Upper lobe of left lung (tissue), 4 donors: ENCODE measurements at regions not wholly inside any gene's neighbourhood (a gene's known extent, or its start where the extent isn't known, plus 50 kb on each side); places are given as distances from the start of the nearest gene placed in this dataset.

Source experiments
- CTCF ChIP-seq, 6 experiments: fragments of 450-650 bp in 4 of 6; fragments of 200-600 bp in 2 of 6; sonication (generic) in 2 of 6; IDR thresholded peaks; one replicate each; pipeline ENCODE4 v1.5.1; 2016 to 2019; ENCODE audit warnings: antibody characterized with exemption in 6 of 6
- EP300 ChIP-seq, 4 donors: sonication (generic); formaldehyde crosslinking; IDR thresholded peaks; one replicate each; pipeline ENCODE4 v1.5.1; 2017; ENCODE audit warnings: antibody characterized with exemption in 4 of 4, control low read depth in 2 of 4
- POLR2A ChIP-seq, 4 donors: fragments of 450-650 bp; IDR thresholded peaks; one replicate each; pipeline ENCODE4 v1.5.1; 2016 to 2017; ENCODE audit warnings: antibody characterized with exemption in 4 of 4, mild to moderate bottlenecking in 2 of 4
- POLR2AphosphoS5 ChIP-seq, 2 donors: sonication (generic); formaldehyde crosslinking; IDR thresholded peaks; one replicate each; pipeline ENCODE4 v1.5.1; 2017; ENCODE audit warnings: antibody characterized with exemption in 2 of 2

DNA sequence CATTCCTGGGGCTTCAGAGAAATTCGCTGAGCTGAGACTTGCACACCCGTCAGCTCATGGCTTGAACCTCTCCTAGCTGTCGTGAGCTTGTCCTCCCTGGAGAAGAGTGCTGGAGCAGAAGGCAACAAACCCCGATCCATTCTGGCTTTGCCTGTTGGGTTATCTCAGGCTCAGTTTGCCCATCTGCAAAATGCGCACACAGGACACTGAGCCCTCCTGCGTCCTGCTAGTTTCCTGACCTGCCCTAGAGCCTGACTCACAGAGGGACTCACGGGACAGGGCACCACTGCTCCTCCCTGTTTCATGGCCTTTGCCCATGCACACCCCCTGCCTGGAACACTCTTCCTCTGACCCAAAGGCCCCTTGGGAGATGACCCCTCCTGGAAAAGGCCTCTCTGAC lies 365.0 kb downstream of the MN1 start:
- TF ChIP-seq CTCF (IDR thresholded peaks at IDR 0.05) (no peak), POLR2A (IDR thresholded peaks at IDR 0.05) (no peak), EP300 (IDR thresholded peaks at IDR 0.05) (no peak), POLR2AphosphoS5 (IDR thresholded peaks at IDR 0.05) (no peak)
